MM.1S (cell line): ENCODE measurements at regions not wholly inside any gene's neighbourhood (a gene's known extent, or its start where the extent isn't known, plus 50 kb on each side); places are given as distances from the start of the nearest gene placed in this dataset.
"Not testable (repeated sequence)": the region's sequence is repeated elsewhere in the genome, so short reads cannot be mapped to it uniquely, and the experiment has no call there.

Source experiments
- EZH2phosphoT487 ChIP-seq: fragments of 300-600 bp; sonication (generic); IDR thresholded peaks from 2 replicates; pipeline ENCODE4 v1.6.1; 2018; ENCODE audit warnings: antibody characterized with exemption, low read length
- TF ChIP-seq, protein P1 (sequence below): fragments of 300-600 bp; sonication (generic); IDR thresholded peaks from 2 replicates; pipeline ENCODE4 v1.5.1; 2016; ENCODE audit warnings: antibody characterized with exemption, low read length, mixed read lengths

GRCh38 chr1:30207962-30208361, 515.4 kb downstream of the MATN1 start:
- TF ChIP-seq, protein P1, sequence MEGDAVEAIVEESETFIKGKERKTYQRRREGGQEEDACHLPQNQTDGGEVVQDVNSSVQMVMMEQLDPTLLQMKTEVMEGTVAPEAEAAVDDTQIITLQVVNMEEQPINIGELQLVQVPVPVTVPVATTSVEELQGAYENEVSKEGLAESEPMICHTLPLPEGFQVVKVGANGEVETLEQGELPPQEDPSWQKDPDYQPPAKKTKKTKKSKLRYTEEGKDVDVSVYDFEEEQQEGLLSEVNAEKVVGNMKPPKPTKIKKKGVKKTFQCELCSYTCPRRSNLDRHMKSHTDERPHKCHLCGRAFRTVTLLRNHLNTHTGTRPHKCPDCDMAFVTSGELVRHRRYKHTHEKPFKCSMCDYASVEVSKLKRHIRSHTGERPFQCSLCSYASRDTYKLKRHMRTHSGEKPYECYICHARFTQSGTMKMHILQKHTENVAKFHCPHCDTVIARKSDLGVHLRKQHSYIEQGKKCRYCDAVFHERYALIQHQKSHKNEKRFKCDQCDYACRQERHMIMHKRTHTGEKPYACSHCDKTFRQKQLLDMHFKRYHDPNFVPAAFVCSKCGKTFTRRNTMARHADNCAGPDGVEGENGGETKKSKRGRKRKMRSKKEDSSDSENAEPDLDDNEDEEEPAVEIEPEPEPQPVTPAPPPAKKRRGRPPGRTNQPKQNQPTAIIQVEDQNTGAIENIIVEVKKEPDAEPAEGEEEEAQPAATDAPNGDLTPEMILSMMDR = not testable (repeated sequence)
- not testable (repeated sequence) for TF ChIP-seq EZH2phosphoT487
